HCT116 (cell line): ENCODE measurements at regions not wholly inside any gene's neighbourhood (a gene's known extent, or its start where the extent isn't known, plus 50 kb on each side); places are given as distances from the start of the nearest gene placed in this dataset.

Experiments
- ATAC-seq: fragments of 200-7000 bp; cut with Tn5 transposase; 2 replicates; pipeline ENCODE4 v1.9.1; 2020; ENCODE audit warnings: mild to moderate bottlenecking, moderate library complexity
- BruUV-seq: library from RNA; stranded (reverse); fragments of 400-500 nt; replicated peaks from 2 replicates; lab custom pipeline; 2021; lab: Mats Ljungman, UMichigan
- CTCF ChIA-PET: fragments of 300-600 bp; sonication (Branson Sonifier 250); formaldehyde crosslinking; loops from one replicate; lab custom pipeline; 2021; ENCODE audit warnings: antibody characterized with exemption; lab: Charles Lee
- POLR2A ChIA-PET: fragments of 300-600, 350-600 bp; sonication (Branson Sonifier 250); formaldehyde crosslinking; loops from one replicate; lab custom pipeline; 2021; ENCODE audit warnings: antibody characterized with exemption; lab: Charles Lee
- RAD21 ChIA-PET, 2 experiments: fragments of 300-600 bp; sonication (Branson Sonifier 250); formaldehyde crosslinking; loops; one replicate each; lab custom pipeline; 2023; ENCODE audit warnings: low total read pairs in 2 of 2; ENCODE audit not compliant: uncharacterized antibody in 2 of 2, unreplicated experiment in 2 of 2, low non-redundant PET in 1 of 2; lab: Charles Lee
- DNase-seq: peaks from one replicate; pipeline ENCODE4 v3.0.0-alpha.2; 2010; ENCODE audit warnings: low read depth, low spot score
- H2AFZ ChIP-seq: fragments of 200-600 bp; shearing (Covaris generic), sonication (generic); 2 replicates; pipeline ENCODE4 v1.6.1; 2017; ENCODE audit warnings: low read depth, mixed run types, mixed read lengths, antibody characterized with exemption, low read length; ENCODE audit not compliant: poor library complexity, severe bottlenecking
- H3K27ac ChIP-seq: 2 replicates; pipeline ENCODE4 v1.5.1; 2012; ENCODE audit warnings: low read depth, low read length
- H3K27me3 ChIP-seq: fragments of 200-600 bp; sonication (generic); 2 replicates; pipeline ENCODE4 v1.6.1; 2016; ENCODE audit warnings: mixed run types, low read length, mixed read lengths; ENCODE audit not compliant: insufficient read depth
- H3K36me3 ChIP-seq, 2 experiments: fragments of 200-500 bp in 1 of 2; fragments of 200-600 bp in 1 of 2; sonication (Bioruptor generic) in 1 of 2; sonication (generic) in 1 of 2; 2 replicates each; pipeline versions ENCODE4 v1.5.1 to v1.6.1; 2014 to 2016; ENCODE audit warnings: low read length in 2 of 2, inconsistent platforms in 1 of 2, mixed read lengths in 1 of 2, mixed run types in 1 of 2; ENCODE audit not compliant: insufficient read depth in 2 of 2, control insufficient read depth in 1 of 2
- H3K4me1 ChIP-seq, 2 experiments: fragments of 200-600 bp in 1 of 2; sonication (generic) in 1 of 2; 2 replicates each; pipeline versions ENCODE4 v1.5.1 to v1.6.1; 2012 to 2017; ENCODE audit warnings: low read length in 2 of 2, inconsistent platforms in 1 of 2, mild to moderate bottlenecking in 1 of 2, mixed read lengths in 1 of 2, mixed run types in 1 of 2, moderate library complexity in 1 of 2; ENCODE audit not compliant: insufficient read depth in 2 of 2, control insufficient read depth in 1 of 2
- H3K4me2 ChIP-seq: fragments of 200-600 bp; sonication (generic); 2 replicates; pipeline ENCODE4 v1.6.1; 2017; ENCODE audit warnings: mixed run types, low read length, mixed read lengths
- H3K4me3 ChIP-seq, 2 experiments: fragments of 200-600 bp in 1 of 2; sonication (generic) in 1 of 2; replicated peaks in 1 of 2; 2 replicates each; pipeline ENCODE4 v1.5.1; 2011 to 2016; ENCODE audit warnings: low read length in 2 of 2, control low read depth in 1 of 2, low read depth in 1 of 2, mild to moderate bottlenecking in 1 of 2, mixed read lengths in 1 of 2, mixed run types in 1 of 2
- H3K79me2 ChIP-seq: fragments of 200-600 bp; sonication (generic); 2 replicates; pipeline ENCODE4 v1.6.1; 2017; ENCODE audit warnings: mild to moderate bottlenecking, mixed run types, low read length, moderate library complexity, mixed read lengths; ENCODE audit not compliant: insufficient read depth
- H3K9ac ChIP-seq: fragments of 200-600 bp; sonication (generic); 2 replicates; pipeline ENCODE4 v1.6.1; 2016; ENCODE audit warnings: low read length, mixed read lengths
- H3K9me2 ChIP-seq: fragments of 200-600 bp; sonication (generic), shearing (Covaris generic); 2 replicates; pipeline ENCODE4 v1.6.1; 2017; ENCODE audit warnings: mixed run types, mild to moderate bottlenecking, moderate library complexity; ENCODE audit not compliant: insufficient read depth
- H3K9me3 ChIP-seq, 2 experiments: fragments of 200-500 bp in 1 of 2; fragments of 200-600 bp in 1 of 2; sonication (Bioruptor generic) in 1 of 2; sonication (generic) in 1 of 2; 2 replicates each; pipeline ENCODE4 v1.6.1; 2014 to 2017; ENCODE audit warnings: low read length in 2 of 2, mixed read lengths in 2 of 2, inconsistent platforms in 1 of 2, low read depth in 1 of 2, mild to moderate bottlenecking in 1 of 2, mixed run types in 1 of 2, moderate library complexity in 1 of 2; ENCODE audit not compliant: control insufficient read depth in 1 of 2, insufficient read depth in 1 of 2
- H4K20me1 ChIP-seq: fragments of 200-600 bp; sonication (generic), shearing (Covaris generic); 2 replicates; pipeline ENCODE4 v1.6.1; 2017; ENCODE audit warnings: mixed run types, mild to moderate bottlenecking, moderate library complexity; ENCODE audit not compliant: insufficient read depth
- ATF3 ChIP-seq: IDR thresholded peaks from 2 replicates; pipeline ENCODE4 v1.6.1; 2012
- CBX3 ChIP-seq: IDR thresholded peaks from 2 replicates; pipeline ENCODE4 v1.6.1; 2012; ENCODE audit warnings: low read depth
- EGR1 ChIP-seq: IDR thresholded peaks from 2 replicates; pipeline ENCODE4 v1.6.1; 2012; ENCODE audit warnings: low read depth
- ELF1 ChIP-seq: IDR thresholded peaks from 2 replicates; pipeline ENCODE4 v1.6.1; 2012; ENCODE audit warnings: low read depth, borderline replicate concordance
- EZH2 ChIP-seq: fragments of 200-600 bp; sonication (generic); IDR thresholded peaks from 2 replicates; pipeline ENCODE4 v1.6.1; 2017; ENCODE audit warnings: antibody characterized with exemption, mixed run types
- EZH2phosphoT487 ChIP-seq: fragments of 200-600 bp; IDR thresholded peaks from 2 replicates; pipeline ENCODE4 v1.6.1; 2018; ENCODE audit warnings: antibody characterized with exemption, borderline replicate concordance
- FOSL1 ChIP-seq: IDR thresholded peaks from 2 replicates; pipeline ENCODE4 v1.6.1; 2012; ENCODE audit warnings: low read depth
- POLR2A ChIP-seq: IDR thresholded peaks from 2 replicates; pipeline ENCODE4 v1.7.0; 2011; ENCODE audit warnings: borderline replicate concordance; ENCODE audit not compliant: insufficient read depth, insufficient read length; ENCODE audit errors: extremely low read depth
- SIN3A ChIP-seq: IDR thresholded peaks from 2 replicates; pipeline ENCODE4 v1.6.1; 2012; ENCODE audit warnings: low read depth
- SP1 ChIP-seq: IDR thresholded peaks from 2 replicates; pipeline ENCODE4 v1.6.1; 2012; ENCODE audit warnings: low read depth
- SRF ChIP-seq: IDR thresholded peaks from 2 replicates; pipeline ENCODE4 v1.6.1; 2012; ENCODE audit warnings: low read depth
- YY1 ChIP-seq: IDR thresholded peaks from 2 replicates; pipeline ENCODE4 v1.6.1; 2011; ENCODE audit warnings: low read length, low read depth, moderate library complexity, mild to moderate bottlenecking; ENCODE audit not compliant: insufficient replicate concordance; ENCODE audit errors: extremely low read depth
- ZFX ChIP-seq: fragments of 450-650 bp; IDR thresholded peaks from 2 replicates; pipeline ENCODE4 v1.6.1; 2017
- intact Hi-C: fragments of 100-400 bp; cut with micrococcal nuclease; formaldehyde crosslinking; loops from 2 replicates; pipeline ENCODE4 v1.10.0; 2022
- TF ChIP-seq, protein P1 (sequence below): IDR thresholded peaks from 2 replicates; pipeline ENCODE4 v1.6.1; 2011; ENCODE audit warnings: mild to moderate bottlenecking, low read length, moderate library complexity; ENCODE audit not compliant: insufficient replicate concordance; ENCODE audit errors: extremely low read depth
- TF ChIP-seq, protein P2 (sequence below): IDR thresholded peaks from 2 replicates; pipeline ENCODE4 v1.6.1; 2012; ENCODE audit warnings: low read depth

- RAD21 ChIA-PET: no interaction called here
- CTCF ChIA-PET: no interaction called here
- H2AFZ ChIP-seq: no peak overlapping the region
- H3K27me3 ChIP-seq: no peaks in the 10 kb centered on the region
- BruUV-seq: no TSS peak
- H3K9me2 ChIP-seq: no peaks in the 10 kb centered on the region
- intact Hi-C loops: no loop called here
- H3K9me3 ChIP-seq: no peaks in the 10 kb centered on the region
- no peaks in the 10 kb centered on the region for H3K4me1 ChIP-seq
- H3K4me2 ChIP-seq: no peak overlapping the region
- TF ChIP-seq SRF (no peak), ATF3 (no peak), ELF1 (no peak)
- no peaks in the 10 kb centered on the region for H4K20me1 ChIP-seq
- H3K9ac ChIP-seq: no peak overlapping the region
- DNase-seq (no peak), ATAC-seq (no peak)
- H3K79me2 ChIP-seq: no peaks in the 10 kb centered on the region
- POLR2A ChIA-PET: no interaction called here
- H3K27ac ChIP-seq: no peak overlapping the region
- no peak overlapping the region for H3K4me3 ChIP-seq
- H3K36me3 ChIP-seq: no peaks in the 10 kb centered on the region
Measured at GRCh38 chr1:208852911-208853310, 608.7 kb upstream of the PLXNA2 start.

GRCh38 chr1:208855403-208855802 is 611.2 kb upstream of the PLXNA2 start:
- BruUV-seq: no TSS peak
- Histone ChIP-seq H3K4me3 (no peak overlapping the region), H3K4me2 (no peak overlapping the region), H4K20me1 (no peaks in the 10 kb centered on the region), H3K9me2 (no peaks in the 10 kb centered on the region), H3K36me3 (no peaks in the 10 kb centered on the region), H2AFZ (no peak overlapping the region), H3K79me2 (no peaks in the 10 kb centered on the region), H3K27ac (no peak overlapping the region), H3K4me1 (no peaks in the 10 kb centered on the region), H3K9ac (no peak overlapping the region), H3K9me3 (no peaks in the 10 kb centered on the region), H3K27me3 (no peaks in the 10 kb centered on the region)
- POLR2A ChIA-PET: no interaction called here
- RAD21 ChIA-PET: no interaction called here
- DNase-seq (no peak), ATAC-seq (no peak)
- CTCF ChIA-PET: no interaction called here
- intact Hi-C loops: no loop called here
- no peak for TF ChIP-seq EGR1
- TF ChIP-seq SP1: no peak
- TF ChIP-seq EZH2phosphoT487: no peak
- TF ChIP-seq CBX3: no peak
- TF ChIP-seq EZH2: no peak
- no peak for TF ChIP-seq SRF
- no peak for TF ChIP-seq ZFX
- TF ChIP-seq, protein P1, sequence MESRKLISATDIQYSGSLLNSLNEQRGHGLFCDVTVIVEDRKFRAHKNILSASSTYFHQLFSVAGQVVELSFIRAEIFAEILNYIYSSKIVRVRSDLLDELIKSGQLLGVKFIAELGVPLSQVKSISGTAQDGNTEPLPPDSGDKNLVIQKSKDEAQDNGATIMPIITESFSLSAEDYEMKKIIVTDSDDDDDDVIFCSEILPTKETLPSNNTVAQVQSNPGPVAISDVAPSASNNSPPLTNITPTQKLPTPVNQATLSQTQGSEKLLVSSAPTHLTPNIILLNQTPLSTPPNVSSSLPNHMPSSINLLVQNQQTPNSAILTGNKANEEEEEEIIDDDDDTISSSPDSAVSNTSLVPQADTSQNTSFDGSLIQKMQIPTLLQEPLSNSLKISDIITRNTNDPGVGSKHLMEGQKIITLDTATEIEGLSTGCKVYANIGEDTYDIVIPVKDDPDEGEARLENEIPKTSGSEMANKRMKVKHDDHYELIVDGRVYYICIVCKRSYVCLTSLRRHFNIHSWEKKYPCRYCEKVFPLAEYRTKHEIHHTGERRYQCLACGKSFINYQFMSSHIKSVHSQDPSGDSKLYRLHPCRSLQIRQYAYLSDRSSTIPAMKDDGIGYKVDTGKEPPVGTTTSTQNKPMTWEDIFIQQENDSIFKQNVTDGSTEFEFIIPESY: no peak
- TF ChIP-seq SIN3A: no peak
- no peak for TF ChIP-seq ELF1
- TF ChIP-seq POLR2A: no peak
- no peak for TF ChIP-seq FOSL1
- TF ChIP-seq, protein P2, sequence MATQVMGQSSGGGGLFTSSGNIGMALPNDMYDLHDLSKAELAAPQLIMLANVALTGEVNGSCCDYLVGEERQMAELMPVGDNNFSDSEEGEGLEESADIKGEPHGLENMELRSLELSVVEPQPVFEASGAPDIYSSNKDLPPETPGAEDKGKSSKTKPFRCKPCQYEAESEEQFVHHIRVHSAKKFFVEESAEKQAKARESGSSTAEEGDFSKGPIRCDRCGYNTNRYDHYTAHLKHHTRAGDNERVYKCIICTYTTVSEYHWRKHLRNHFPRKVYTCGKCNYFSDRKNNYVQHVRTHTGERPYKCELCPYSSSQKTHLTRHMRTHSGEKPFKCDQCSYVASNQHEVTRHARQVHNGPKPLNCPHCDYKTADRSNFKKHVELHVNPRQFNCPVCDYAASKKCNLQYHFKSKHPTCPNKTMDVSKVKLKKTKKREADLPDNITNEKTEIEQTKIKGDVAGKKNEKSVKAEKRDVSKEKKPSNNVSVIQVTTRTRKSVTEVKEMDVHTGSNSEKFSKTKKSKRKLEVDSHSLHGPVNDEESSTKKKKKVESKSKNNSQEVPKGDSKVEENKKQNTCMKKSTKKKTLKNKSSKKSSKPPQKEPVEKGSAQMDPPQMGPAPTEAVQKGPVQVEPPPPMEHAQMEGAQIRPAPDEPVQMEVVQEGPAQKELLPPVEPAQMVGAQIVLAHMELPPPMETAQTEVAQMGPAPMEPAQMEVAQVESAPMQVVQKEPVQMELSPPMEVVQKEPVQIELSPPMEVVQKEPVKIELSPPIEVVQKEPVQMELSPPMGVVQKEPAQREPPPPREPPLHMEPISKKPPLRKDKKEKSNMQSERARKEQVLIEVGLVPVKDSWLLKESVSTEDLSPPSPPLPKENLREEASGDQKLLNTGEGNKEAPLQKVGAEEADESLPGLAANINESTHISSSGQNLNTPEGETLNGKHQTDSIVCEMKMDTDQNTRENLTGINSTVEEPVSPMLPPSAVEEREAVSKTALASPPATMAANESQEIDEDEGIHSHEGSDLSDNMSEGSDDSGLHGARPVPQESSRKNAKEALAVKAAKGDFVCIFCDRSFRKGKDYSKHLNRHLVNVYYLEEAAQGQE: no peak
- TF ChIP-seq YY1: no peak
